Astrocyte of the spinal cord (primary cell): ENCODE measurements at regions not wholly inside any gene's neighbourhood (a gene's known extent, or its start where the extent isn't known, plus 50 kb on each side); places are given as distances from the start of the nearest gene placed in this dataset.

Experiments
- DNase-seq: peaks from one replicate; pipeline ENCODE4 v3.0.0; 2011; ENCODE audit warnings: low read depth, low spot score
- H3K4me3 ChIP-seq: 2 replicates; pipeline ENCODE4 v1.5.1; 2011; ENCODE audit warnings: low read depth, mild to moderate bottlenecking, low read length, moderate library complexity
- in situ Hi-C: cut with HindIII; loops from 2 replicates; pipeline ENCODE4 v1.10.0; 2017; ENCODE audit warnings: low sequenced_read_pairs
- TF ChIP-seq, protein P1 (sequence below): IDR thresholded peaks from 2 replicates; pipeline ENCODE4 v1.5.1; 2012; ENCODE audit warnings: low read depth, mild to moderate bottlenecking, low read length, inconsistent platforms

DNA sequence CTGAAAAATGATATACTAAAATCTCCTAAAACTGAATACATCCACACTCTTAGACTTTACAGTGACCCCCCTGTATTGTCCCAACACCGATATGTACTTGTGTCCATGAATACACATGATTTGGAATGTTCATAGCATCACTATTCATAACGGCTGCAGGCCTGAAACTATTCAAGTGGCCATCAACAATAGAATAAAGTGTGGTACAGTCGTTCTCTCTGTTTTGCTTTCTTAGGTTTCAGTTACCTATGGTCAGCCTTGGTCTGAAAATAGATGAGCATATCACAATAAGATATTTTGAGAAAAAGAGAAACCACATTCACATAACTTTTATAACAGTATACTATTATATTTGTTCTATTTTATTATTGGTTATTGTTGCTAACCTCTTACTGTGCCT, 150.6 kb downstream of the ASCL4 start:
- no peak overlapping the region for H3K4me3 ChIP-seq
- in situ Hi-C loops = no loop called here
- DNase-seq = no peak
- TF ChIP-seq, protein P1, sequence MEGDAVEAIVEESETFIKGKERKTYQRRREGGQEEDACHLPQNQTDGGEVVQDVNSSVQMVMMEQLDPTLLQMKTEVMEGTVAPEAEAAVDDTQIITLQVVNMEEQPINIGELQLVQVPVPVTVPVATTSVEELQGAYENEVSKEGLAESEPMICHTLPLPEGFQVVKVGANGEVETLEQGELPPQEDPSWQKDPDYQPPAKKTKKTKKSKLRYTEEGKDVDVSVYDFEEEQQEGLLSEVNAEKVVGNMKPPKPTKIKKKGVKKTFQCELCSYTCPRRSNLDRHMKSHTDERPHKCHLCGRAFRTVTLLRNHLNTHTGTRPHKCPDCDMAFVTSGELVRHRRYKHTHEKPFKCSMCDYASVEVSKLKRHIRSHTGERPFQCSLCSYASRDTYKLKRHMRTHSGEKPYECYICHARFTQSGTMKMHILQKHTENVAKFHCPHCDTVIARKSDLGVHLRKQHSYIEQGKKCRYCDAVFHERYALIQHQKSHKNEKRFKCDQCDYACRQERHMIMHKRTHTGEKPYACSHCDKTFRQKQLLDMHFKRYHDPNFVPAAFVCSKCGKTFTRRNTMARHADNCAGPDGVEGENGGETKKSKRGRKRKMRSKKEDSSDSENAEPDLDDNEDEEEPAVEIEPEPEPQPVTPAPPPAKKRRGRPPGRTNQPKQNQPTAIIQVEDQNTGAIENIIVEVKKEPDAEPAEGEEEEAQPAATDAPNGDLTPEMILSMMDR = no peak

DNA sequence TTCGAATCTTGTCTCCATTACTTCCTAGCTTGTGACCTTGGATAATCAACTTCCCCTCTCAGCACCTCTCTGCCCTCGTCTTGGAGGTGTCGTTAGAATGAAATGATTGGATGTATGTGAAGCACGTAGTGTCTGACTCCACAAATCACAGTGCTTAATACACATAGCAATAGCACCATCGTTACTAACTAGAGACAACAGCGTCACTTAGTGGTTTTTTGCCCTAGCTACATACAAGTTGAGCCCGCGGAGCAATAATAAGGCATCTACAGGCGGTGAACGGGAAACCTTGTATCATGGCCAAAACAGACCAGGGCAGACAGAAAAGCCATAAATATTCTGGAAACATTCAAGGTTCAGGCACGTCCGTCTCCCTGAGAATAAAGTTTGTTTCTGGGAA, 154.9 kb downstream of the ASCL4 start:
- no peak overlapping the region for H3K4me3 ChIP-seq
- peak; percentile 2 for DNase-seq
- TF ChIP-seq, protein P1 = peak; percentile 21
- in situ Hi-C loops = no loop called here

DNA sequence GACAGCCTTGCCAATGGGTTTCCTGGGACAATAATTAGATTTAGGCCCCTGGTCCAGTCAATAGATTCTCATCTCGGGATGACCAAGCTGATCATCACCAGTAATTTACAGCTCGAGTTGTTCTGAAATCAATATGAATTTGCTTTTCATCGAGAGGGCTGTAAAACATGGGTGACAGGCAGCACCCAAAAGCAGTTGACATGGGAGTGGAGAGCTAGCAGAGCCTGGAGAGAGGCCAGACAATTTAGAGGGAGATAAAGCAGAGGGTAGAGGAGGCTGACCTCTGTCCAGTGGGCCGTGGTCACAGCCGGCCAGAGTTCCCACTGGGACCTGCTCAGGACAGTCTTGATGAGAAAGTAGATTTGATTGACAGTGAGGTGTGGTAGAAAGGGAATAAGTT, 157.3 kb downstream of the ASCL4 start:
- TF ChIP-seq, protein P1 = no peak
- in situ Hi-C loops = no loop called here
- DNase-seq = no peak
- no peak overlapping the region for H3K4me3 ChIP-seq

DNA sequence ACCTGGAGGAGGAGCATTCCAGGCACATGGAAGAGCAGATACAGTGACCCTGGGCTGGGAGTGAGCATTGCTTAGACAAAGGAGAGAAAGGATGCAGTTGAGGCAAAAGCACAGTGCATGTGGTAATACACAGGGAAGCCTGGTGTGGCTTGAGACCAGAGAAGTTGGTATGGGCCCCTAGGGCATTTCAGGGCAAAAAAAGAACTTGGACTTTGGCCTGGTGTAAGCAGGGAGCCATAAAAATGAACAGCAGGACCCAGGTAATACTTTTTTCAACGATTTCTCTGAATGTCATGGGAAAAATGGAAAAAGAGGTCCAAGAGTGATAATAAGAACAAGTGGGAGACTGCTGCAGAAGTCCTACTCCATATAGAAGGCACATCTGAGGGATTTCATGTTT, 163.9 kb downstream of the ASCL4 start:
- no peak overlapping the region for H3K4me3 ChIP-seq
- in situ Hi-C loops = no loop called here
- TF ChIP-seq, protein P1 = no peak
- DNase-seq = no peak

DNA sequence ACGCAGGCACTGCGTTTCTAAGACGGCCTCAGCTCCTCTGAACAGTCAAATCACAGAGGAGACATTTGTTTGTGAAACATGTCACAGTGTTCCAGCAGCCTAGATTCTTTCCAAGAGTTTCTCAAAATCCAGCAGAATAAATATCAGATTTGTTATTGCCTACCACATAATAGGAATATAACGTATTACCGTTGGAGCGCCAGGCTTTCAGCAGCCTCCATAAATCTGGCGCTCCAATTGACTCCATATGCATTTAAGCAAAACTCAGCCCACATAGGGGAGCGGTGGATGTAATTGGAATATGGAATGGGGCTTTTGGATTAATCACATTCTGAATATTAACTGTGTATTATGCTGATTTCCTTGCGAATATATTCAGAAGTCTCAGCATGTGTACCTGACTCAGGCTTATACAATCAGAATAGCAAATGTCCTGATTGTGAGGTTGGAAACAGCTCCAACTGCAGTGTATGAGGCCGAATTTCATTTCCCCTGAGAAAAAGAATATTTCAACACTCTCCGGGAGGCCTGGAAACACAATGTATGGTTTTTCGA, 174.0 kb downstream of the ASCL4 start:
- no peak for DNase-seq
- in situ Hi-C loops = no loop called here
- H3K4me3 ChIP-seq = no peak overlapping the region
- TF ChIP-seq, protein P1 = no peak

DNA sequence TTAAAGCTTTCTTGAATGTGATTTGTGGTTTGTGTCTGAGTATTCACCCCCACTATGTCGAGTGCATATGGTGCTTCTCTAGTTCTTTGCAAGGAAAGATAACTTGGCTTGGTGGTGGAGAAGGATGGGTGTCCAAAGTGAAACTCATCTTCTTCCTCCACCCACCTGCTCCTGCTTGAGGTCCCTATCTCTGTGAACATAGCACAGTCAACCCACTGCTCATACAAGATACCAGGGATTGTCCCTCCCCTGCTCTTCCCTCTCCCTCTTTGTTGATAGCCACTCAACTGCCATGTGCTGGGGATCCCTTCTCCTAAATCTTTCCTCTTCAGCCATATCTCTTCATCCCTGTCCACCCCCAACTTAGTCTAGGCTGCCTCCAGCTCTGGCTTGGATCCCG, 176.5 kb downstream of the ASCL4 start:
- in situ Hi-C loops = no loop called here
- no peak for DNase-seq
- TF ChIP-seq, protein P1 = no peak
- H3K4me3 ChIP-seq = no peak overlapping the region
